ENCODE measurements at regions not wholly inside any gene's neighbourhood (a gene's known extent, or its start where the extent isn't known, plus 50 kb on each side); places are given as distances from the start of the nearest gene placed in this dataset.

GRCh38 chr18:61729322-61729721 is 163.5 kb downstream of the RNF152 start:
- Mint-ChIP-seq H3K9me3 (ENCODE audit: unreplicated experiment) (peaks cover 2% of the 10 kb centered on the region), H3K4me3 (ENCODE audit: unreplicated experiment) (no peak overlapping the region), H3K27me3 (ENCODE audit: unreplicated experiment) (no peaks in the 10 kb centered on the region)

GRCh38 chr18:61727241-61728193 is 165.3 kb downstream of the RNF152 start:
- Mint-ChIP-seq H3K9me3 (ENCODE audit: unreplicated experiment) (peaks cover 2% of the 10 kb centered on the region), H3K4me1 (ENCODE audit: low read depth, unreplicated experiment) (no peaks in the 10 kb centered on the region), H3K4me3 (ENCODE audit: unreplicated experiment) (no peak overlapping the region), H3K36me3 (ENCODE audit: unreplicated experiment) (peaks cover 7% of the 10 kb centered on the region), H3K27me3 (ENCODE audit: unreplicated experiment) (no peaks in the 10 kb centered on the region), H3K27ac (ENCODE audit: unreplicated experiment) (no peak overlapping the region)
- no peak for TF ChIP-seq CTCF (IDR thresholded peaks at IDR 0.05; ENCODE audit: partially characterized antibody, unreplicated experiment)
- DNase-seq: no peak

More at GRCh38 chr18:61729322-61729721, 163.5 kb downstream of the RNF152 start:
- Mint-ChIP-seq H3K4me1 (ENCODE audit: low read depth, unreplicated experiment) (peaks cover 7% of the 10 kb centered on the region), H3K27ac (ENCODE audit: unreplicated experiment) (no peak overlapping the region), H3K36me3 (ENCODE audit: unreplicated experiment) (peaks cover 7% of the 10 kb centered on the region)
- DNase-seq: no peak
- TF ChIP-seq CTCF (IDR thresholded peaks at IDR 0.05; ENCODE audit: partially characterized antibody, unreplicated experiment): no peak

- Mint-ChIP-seq H3K36me3 (ENCODE audit: unreplicated experiment) (peaks cover 7% of the 10 kb centered on the region), H3K9me3 (ENCODE audit: unreplicated experiment) (no peaks in the 10 kb centered on the region), H3K4me3 (ENCODE audit: unreplicated experiment) (no peak overlapping the region), H3K27me3 (ENCODE audit: unreplicated experiment) (no peaks in the 10 kb centered on the region), H3K4me1 (ENCODE audit: low read depth, unreplicated experiment) (no peaks in the 10 kb centered on the region), H3K27ac (ENCODE audit: unreplicated experiment) (no peak overlapping the region)
- no peak for DNase-seq
- no peak for TF ChIP-seq CTCF (IDR thresholded peaks at IDR 0.05; ENCODE audit: partially characterized antibody, unreplicated experiment)
Observed at GRCh38 chr18:61724532-61724931, 168.3 kb downstream of the RNF152 start.

- no peak for DNase-seq
- Mint-ChIP-seq H3K36me3 (ENCODE audit: unreplicated experiment) (peaks cover 7% of the 10 kb centered on the region), H3K4me1 (ENCODE audit: low read depth, unreplicated experiment) (no peaks in the 10 kb centered on the region), H3K9me3 (ENCODE audit: unreplicated experiment) (no peaks in the 10 kb centered on the region), H3K4me3 (ENCODE audit: unreplicated experiment) (no peak overlapping the region), H3K27me3 (ENCODE audit: unreplicated experiment) (no peaks in the 10 kb centered on the region), H3K27ac (ENCODE audit: unreplicated experiment) (no peak overlapping the region)
- no peak for TF ChIP-seq CTCF (IDR thresholded peaks at IDR 0.05; ENCODE audit: partially characterized antibody, unreplicated experiment)
Observed at GRCh38 chr18:61722247-61722646, 170.6 kb downstream of the RNF152 start.

- TF ChIP-seq CTCF (IDR thresholded peaks at IDR 0.05; ENCODE audit: partially characterized antibody, unreplicated experiment): no peak
- Mint-ChIP-seq H3K27ac (ENCODE audit: unreplicated experiment) (no peak overlapping the region), H3K36me3 (ENCODE audit: unreplicated experiment) (peaks cover 6% of the 10 kb centered on the region), H3K4me3 (ENCODE audit: unreplicated experiment) (no peak overlapping the region), H3K9me3 (ENCODE audit: unreplicated experiment) (no peaks in the 10 kb centered on the region), H3K4me1 (ENCODE audit: low read depth, unreplicated experiment) (no peaks in the 10 kb centered on the region), H3K27me3 (ENCODE audit: unreplicated experiment) (no peaks in the 10 kb centered on the region)
- no peak for DNase-seq
Observed at GRCh38 chr18:61720496-61720895, 172.3 kb downstream of the RNF152 start.

All from glutamatergic neuron (in vitro differentiated cells).